ENCODE measurements at regions not wholly inside any gene's neighbourhood (a gene's known extent, or its start where the extent isn't known, plus 50 kb on each side); places are given as distances from the start of the nearest gene placed in this dataset.
"Not testable (repeated sequence)": the region's sequence is repeated elsewhere in the genome, so short reads cannot be mapped to it uniquely, and the experiment has no call there.

- DNase-seq (ENCODE audit: low read depth in 4 of 4, low spot score in 3 of 4), result peak in 1 of 4 donors; percentile 22
Observed at GRCh38 chr5:67725604-67726003, 490.0 kb upstream of the PIK3R1 start.

- no peak for DNase-seq (ENCODE audit: low read depth in 4 of 4, low spot score in 3 of 4)
Observed at GRCh38 chr5:67724412-67725135, 491.0 kb upstream of the PIK3R1 start.

- no peak for DNase-seq (ENCODE audit: low read depth in 4 of 4, low spot score in 3 of 4)
Observed at GRCh38 chr5:67723873-67724272, 491.7 kb upstream of the PIK3R1 start.

GRCh38 chr5:67722582-67722981, 493.0 kb upstream of the PIK3R1 start:
- not testable (repeated sequence) for DNase-seq (ENCODE audit: low read depth in 4 of 4, low spot score in 3 of 4)

GRCh38 chr5:67720162-67720772, 495.3 kb upstream of the PIK3R1 start:
- no peak for DNase-seq (ENCODE audit: low read depth in 4 of 4, low spot score in 3 of 4)

- DNase-seq (ENCODE audit: low read depth in 4 of 4, low spot score in 3 of 4), result no peak
Observed at GRCh38 chr5:67702008-67702407, 505.4 kb upstream of the CD180 start.

GRCh38 chr5:67699560-67699959, 503.0 kb upstream of the CD180 start:
- DNase-seq (ENCODE audit: low read depth in 4 of 4, low spot score in 3 of 4), result no peak

GRCh38 chr5:67696446-67696845, 499.8 kb upstream of the CD180 start:
- no peak for DNase-seq (ENCODE audit: low read depth in 4 of 4, low spot score in 3 of 4)

GRCh38 chr5:67695369-67695768, 498.8 kb upstream of the CD180 start:
- no peak for DNase-seq (ENCODE audit: low read depth in 4 of 4, low spot score in 3 of 4)

- no peak for DNase-seq (ENCODE audit: low read depth in 4 of 4, low spot score in 3 of 4)
Observed at GRCh38 chr5:67694810-67695191, 498.2 kb upstream of the CD180 start.

GRCh38 chr5:67693956-67694809, 497.6 kb upstream of the CD180 start:
- peak in 2 of 4 donors; percentile 5 to 15 for DNase-seq (ENCODE audit: low read depth in 4 of 4, low spot score in 3 of 4)

GRCh38 chr5:67686746-67687145, 490.1 kb upstream of the CD180 start:
- no peak for DNase-seq (ENCODE audit: low read depth in 4 of 4, low spot score in 3 of 4)

- DNase-seq (ENCODE audit: low read depth in 4 of 4, low spot score in 3 of 4), result no peak
Observed at GRCh38 chr5:67681703-67682102, 485.1 kb upstream of the CD180 start.

- no peak for DNase-seq (ENCODE audit: low read depth in 4 of 4, low spot score in 3 of 4)
Observed at GRCh38 chr5:67680099-67680498, 483.5 kb upstream of the CD180 start.

GRCh38 chr5:67679184-67679841, 482.7 kb upstream of the CD180 start:
- no peak for DNase-seq (ENCODE audit: low read depth in 4 of 4, low spot score in 3 of 4)

GRCh38 chr5:67678594-67678993, 482.0 kb upstream of the CD180 start:
- no peak for DNase-seq (ENCODE audit: low read depth in 4 of 4, low spot score in 3 of 4)

GRCh38 chr5:67677422-67677970, 480.9 kb upstream of the CD180 start:
- DNase-seq (ENCODE audit: low read depth in 4 of 4, low spot score in 3 of 4), result peak in 2 of 4 donors; percentile 8 to 13

- DNase-seq (ENCODE audit: low read depth in 4 of 4, low spot score in 3 of 4), result no peak
Observed at GRCh38 chr5:67676863-67677262, 480.3 kb upstream of the CD180 start.

- DNase-seq (ENCODE audit: low read depth in 4 of 4, low spot score in 3 of 4), result no peak
Observed at GRCh38 chr5:67674159-67674655, 477.6 kb upstream of the CD180 start.

- DNase-seq (ENCODE audit: low read depth in 4 of 4, low spot score in 3 of 4), result no peak
Observed at GRCh38 chr5:67673618-67674017, 477.0 kb upstream of the CD180 start.

All from right renal pelvis (tissue), 4 donors.